ENCODE measurements at regions not wholly inside any gene's neighbourhood (a gene's known extent, or its start where the extent isn't known, plus 50 kb on each side); places are given as distances from the start of the nearest gene placed in this dataset.
"Not testable (repeated sequence)": the region's sequence is repeated elsewhere in the genome, so short reads cannot be mapped to it uniquely, and the experiment has no call there.

GRCh38 chr12:9343731-9344130, 135.5 kb upstream of the PZP start:
- TF ChIP-seq, protein P1, sequence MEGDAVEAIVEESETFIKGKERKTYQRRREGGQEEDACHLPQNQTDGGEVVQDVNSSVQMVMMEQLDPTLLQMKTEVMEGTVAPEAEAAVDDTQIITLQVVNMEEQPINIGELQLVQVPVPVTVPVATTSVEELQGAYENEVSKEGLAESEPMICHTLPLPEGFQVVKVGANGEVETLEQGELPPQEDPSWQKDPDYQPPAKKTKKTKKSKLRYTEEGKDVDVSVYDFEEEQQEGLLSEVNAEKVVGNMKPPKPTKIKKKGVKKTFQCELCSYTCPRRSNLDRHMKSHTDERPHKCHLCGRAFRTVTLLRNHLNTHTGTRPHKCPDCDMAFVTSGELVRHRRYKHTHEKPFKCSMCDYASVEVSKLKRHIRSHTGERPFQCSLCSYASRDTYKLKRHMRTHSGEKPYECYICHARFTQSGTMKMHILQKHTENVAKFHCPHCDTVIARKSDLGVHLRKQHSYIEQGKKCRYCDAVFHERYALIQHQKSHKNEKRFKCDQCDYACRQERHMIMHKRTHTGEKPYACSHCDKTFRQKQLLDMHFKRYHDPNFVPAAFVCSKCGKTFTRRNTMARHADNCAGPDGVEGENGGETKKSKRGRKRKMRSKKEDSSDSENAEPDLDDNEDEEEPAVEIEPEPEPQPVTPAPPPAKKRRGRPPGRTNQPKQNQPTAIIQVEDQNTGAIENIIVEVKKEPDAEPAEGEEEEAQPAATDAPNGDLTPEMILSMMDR (conservative IDR thresholded peaks at IDR 0.05) = no peak
- Mint-ChIP-seq H3K27ac (no peak overlapping the region), H3K9me3 (no peaks in the 10 kb centered on the region), H3K4me3 (no peak overlapping the region), H3K36me3 (peaks cover 6% of the 10 kb centered on the region), H3K27me3 (no peaks in the 10 kb centered on the region), H3K4me1 (ENCODE audit: unreplicated experiment) (no peaks in the 10 kb centered on the region)
- no peak for DNase-seq (ENCODE audit: extremely low spot score, unreplicated experiment)

DNA sequence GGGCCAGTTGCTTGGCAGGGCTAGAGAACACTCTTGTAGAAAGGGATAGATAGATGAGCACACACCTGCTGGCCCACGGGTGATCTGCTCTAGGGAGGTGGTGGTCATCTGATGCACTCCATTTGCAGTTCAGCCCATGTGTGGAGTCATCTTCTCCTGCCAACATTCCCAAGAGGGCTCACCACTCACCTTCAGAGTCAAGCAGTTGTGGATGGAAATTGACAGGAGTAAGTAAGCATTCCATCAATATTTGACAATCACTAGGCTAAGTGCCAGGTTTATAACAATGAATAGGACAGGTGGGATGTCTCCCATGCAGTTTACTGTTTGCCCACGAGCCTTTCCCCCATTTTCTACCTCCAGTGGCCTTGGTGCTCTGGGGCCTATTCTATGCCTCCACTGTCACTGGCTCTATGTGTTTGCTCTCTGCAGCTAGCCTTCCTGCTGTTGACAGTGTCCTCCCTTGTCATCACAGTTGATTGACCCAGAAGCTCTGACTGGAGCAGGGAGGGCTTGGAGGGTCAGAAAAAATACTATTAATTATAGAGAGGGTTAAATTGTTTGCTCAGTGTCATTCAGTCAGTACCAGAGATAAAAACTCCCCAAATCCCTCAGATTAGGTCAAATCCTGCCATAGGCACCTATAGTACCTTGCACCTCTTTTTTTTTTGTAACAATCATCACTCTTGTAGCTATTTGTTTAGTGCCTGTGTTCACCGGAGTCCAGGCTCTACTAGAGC, 134.6 kb upstream of the PZP start:
- no peak for DNase-seq (ENCODE audit: extremely low spot score, unreplicated experiment)
- Mint-ChIP-seq H3K27me3 (no peaks in the 10 kb centered on the region), H3K27ac (no peak overlapping the region), H3K4me3 (no peak overlapping the region), H3K36me3 (peaks cover 3% of the 10 kb centered on the region), H3K9me3 (no peaks in the 10 kb centered on the region), H3K4me1 (ENCODE audit: unreplicated experiment) (no peaks in the 10 kb centered on the region)
- TF ChIP-seq, protein P1 (conservative IDR thresholded peaks at IDR 0.05) = no peak

DNA sequence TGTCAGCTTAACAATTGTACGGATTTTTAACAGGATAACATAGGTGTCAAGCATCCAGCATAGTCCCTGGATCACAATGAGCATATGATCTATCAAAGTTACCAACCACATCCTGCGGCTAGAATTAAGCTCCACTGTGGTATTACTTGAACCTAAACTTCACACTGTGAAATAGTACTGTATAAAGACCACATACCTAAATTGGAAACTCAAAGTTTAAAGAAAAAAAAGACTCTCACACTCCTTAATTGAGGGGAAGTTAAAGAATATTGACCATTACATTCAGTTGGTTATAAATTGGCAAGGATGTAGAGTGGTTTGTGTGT, 133.0 kb upstream of the PZP start:
- Mint-ChIP-seq H3K27ac (no peak overlapping the region), H3K9me3 (peaks cover 3% of the 10 kb centered on the region), H3K4me1 (ENCODE audit: unreplicated experiment) (no peaks in the 10 kb centered on the region), H3K36me3 (peaks cover 11% of the 10 kb centered on the region), H3K27me3 (no peaks in the 10 kb centered on the region), H3K4me3 (no peak overlapping the region)
- TF ChIP-seq, protein P1 (conservative IDR thresholded peaks at IDR 0.05) = no peak
- DNase-seq (ENCODE audit: extremely low spot score, unreplicated experiment) = no peak

GRCh38 chr12:9340422-9341259, 132.4 kb upstream of the PZP start:
- no peak overlapping the region for H3K4me3 Mint-ChIP-seq
- no peak for DNase-seq (ENCODE audit: extremely low spot score, unreplicated experiment)
- TF ChIP-seq, protein P1 (conservative IDR thresholded peaks at IDR 0.05) = no peak
- peaks cover 5% of the 10 kb centered on the region for H3K9me3 Mint-ChIP-seq
- no peaks in the 10 kb centered on the region for H3K27me3 Mint-ChIP-seq
- no peaks in the 10 kb centered on the region for H3K4me1 Mint-ChIP-seq (ENCODE audit: unreplicated experiment)
- H3K36me3 Mint-ChIP-seq = peaks cover 13% of the 10 kb centered on the region
- no peak overlapping the region for H3K27ac Mint-ChIP-seq

- no peak for DNase-seq (ENCODE audit: extremely low spot score, unreplicated experiment)
- Mint-ChIP-seq H3K4me3 (no peak overlapping the region), H3K36me3 (peaks cover 13% of the 10 kb centered on the region), H3K27ac (no peak overlapping the region), H3K4me1 (ENCODE audit: unreplicated experiment) (no peaks in the 10 kb centered on the region), H3K27me3 (no peaks in the 10 kb centered on the region), H3K9me3 (peaks cover 5% of the 10 kb centered on the region)
- TF ChIP-seq, protein P1 (conservative IDR thresholded peaks at IDR 0.05) = no peak
Observed at GRCh38 chr12:9337656-9338055, 129.5 kb upstream of the PZP start.

DNA sequence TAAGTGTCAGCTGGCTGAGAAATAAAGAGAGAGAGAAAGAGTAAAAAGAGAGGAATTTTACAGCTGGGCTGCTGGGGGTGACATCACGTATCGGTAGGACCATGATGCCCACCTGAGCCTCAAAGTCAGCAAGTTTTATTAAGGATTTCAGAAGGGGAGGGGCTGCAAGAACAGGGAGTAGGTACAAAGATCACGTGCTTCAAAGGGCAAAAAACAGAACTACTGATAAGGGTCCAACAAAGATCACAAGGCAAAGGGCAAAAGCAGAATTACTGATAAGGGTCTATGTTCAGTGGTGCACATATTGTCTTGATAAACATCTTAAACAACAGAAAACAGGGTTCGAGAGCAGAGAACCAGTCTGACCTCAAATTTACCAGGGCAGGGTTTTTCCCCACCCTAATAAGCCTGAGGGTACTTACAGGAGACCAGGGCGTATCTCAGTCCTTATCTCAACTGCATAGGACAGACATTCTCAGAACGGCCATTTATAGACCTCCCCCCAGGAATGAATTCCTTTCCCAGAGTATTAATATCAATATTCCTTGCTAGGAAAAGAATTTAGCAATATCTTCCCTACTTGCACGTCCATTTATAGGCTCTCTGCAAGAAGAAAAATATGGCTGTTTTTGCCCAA, 128.3 kb upstream of the PZP start:
- H3K36me3 Mint-ChIP-seq = peaks cover 18% of the 10 kb centered on the region
- not testable (repeated sequence) for H3K9me3 Mint-ChIP-seq; DNase-seq (ENCODE audit: extremely low spot score, unreplicated experiment); H3K4me3 Mint-ChIP-seq; H3K4me1 Mint-ChIP-seq (ENCODE audit: unreplicated experiment); H3K27ac Mint-ChIP-seq; H3K27me3 Mint-ChIP-seq

Measured in type B pancreatic cell (in vitro differentiated cells).